OCI-LY1 (cell line): ENCODE measurements at regions not wholly inside any gene's neighbourhood (a gene's known extent, or its start where the extent isn't known, plus 50 kb on each side); places are given as distances from the start of the nearest gene placed in this dataset.

ENCODE experiments used
- CTCF ChIP-seq: fragments of 200-600 bp; sonication (generic), shearing (Covaris generic); IDR thresholded peaks from 2 replicates; pipeline ENCODE4 v1.5.1; 2017; ENCODE audit warnings: mild to moderate bottlenecking, antibody characterized with exemption, low read length, moderate library complexity, mixed read lengths
- EZH2 ChIP-seq: fragments of 200-600 bp; sonication (generic), shearing (Covaris generic); IDR thresholded peaks from 2 replicates; pipeline ENCODE4 v1.8.0; 2017; ENCODE audit warnings: borderline replicate concordance, mixed run types, mild to moderate bottlenecking, antibody characterized with exemption, low read length, moderate library complexity, mixed read lengths

GRCh38 chr14:44699391-44699790 lies 192.3 kb upstream of the FSCB start:
- TF ChIP-seq CTCF (no peak), EZH2 (no peak)
